PC-9 (cell line): ENCODE measurements at regions not wholly inside any gene's neighbourhood (a gene's known extent, or its start where the extent isn't known, plus 50 kb on each side); places are given as distances from the start of the nearest gene placed in this dataset.

Source experiments
- EZH2 ChIP-seq: fragments of 200-600 bp; sonication (generic); IDR thresholded peaks from 2 replicates; pipeline ENCODE4 v1.8.0; 2017; ENCODE audit warnings: antibody characterized with exemption, low read depth
- TF ChIP-seq, protein P1 (sequence below): fragments of 200-600 bp; sonication (generic); conservative IDR thresholded peaks from 2 replicates; pipeline ENCODE4 v1.6.1; 2017; ENCODE audit warnings: mixed run types, antibody characterized with exemption, mild to moderate bottlenecking, moderate library complexity

DNA sequence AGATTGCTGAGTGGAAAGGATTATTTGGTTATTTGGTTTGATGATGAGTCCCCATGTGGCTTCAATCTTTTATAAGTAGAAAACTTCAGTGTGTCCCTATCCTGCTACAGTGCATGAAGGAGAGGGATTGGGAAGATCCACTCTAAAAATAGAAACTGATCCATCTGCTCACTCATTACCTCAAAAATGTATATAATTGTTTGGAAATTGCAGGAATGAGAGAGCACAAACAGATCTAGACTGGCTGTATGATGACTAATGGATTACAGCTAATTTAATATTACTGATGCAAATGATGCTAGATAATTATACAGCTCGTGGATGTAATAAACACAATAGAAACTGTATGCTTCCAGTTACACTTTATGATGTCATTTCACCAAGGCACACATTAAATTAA is 625.3 kb upstream of the PRR20A start:
- TF ChIP-seq, protein P1, sequence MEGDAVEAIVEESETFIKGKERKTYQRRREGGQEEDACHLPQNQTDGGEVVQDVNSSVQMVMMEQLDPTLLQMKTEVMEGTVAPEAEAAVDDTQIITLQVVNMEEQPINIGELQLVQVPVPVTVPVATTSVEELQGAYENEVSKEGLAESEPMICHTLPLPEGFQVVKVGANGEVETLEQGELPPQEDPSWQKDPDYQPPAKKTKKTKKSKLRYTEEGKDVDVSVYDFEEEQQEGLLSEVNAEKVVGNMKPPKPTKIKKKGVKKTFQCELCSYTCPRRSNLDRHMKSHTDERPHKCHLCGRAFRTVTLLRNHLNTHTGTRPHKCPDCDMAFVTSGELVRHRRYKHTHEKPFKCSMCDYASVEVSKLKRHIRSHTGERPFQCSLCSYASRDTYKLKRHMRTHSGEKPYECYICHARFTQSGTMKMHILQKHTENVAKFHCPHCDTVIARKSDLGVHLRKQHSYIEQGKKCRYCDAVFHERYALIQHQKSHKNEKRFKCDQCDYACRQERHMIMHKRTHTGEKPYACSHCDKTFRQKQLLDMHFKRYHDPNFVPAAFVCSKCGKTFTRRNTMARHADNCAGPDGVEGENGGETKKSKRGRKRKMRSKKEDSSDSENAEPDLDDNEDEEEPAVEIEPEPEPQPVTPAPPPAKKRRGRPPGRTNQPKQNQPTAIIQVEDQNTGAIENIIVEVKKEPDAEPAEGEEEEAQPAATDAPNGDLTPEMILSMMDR = no peak
- TF ChIP-seq EZH2 = no peak
